Endothelial cell of umbilical vein (primary cell): ENCODE measurements at regions not wholly inside any gene's neighbourhood (a gene's known extent, or its start where the extent isn't known, plus 50 kb on each side); places are given as distances from the start of the nearest gene placed in this dataset.

ENCODE experiments used
- BruUV-seq: library from RNA; stranded (reverse); fragments of 400-500 nt; replicated peaks from 2 replicates; lab custom pipeline; 2021; lab: Mats Ljungman, UMichigan
- CTCF ChIA-PET: fragments of 300-600, 350-600 bp; sonication (Branson Sonifier 250); formaldehyde crosslinking; loops from one replicate; lab custom pipeline; 2021; ENCODE audit warnings: antibody characterized with exemption, inconsistent platforms; lab: Charles Lee
- POLR2A ChIA-PET: fragments of 300-600, 350-600 bp; sonication (Branson Sonifier 250); formaldehyde crosslinking; loops from one replicate; lab custom pipeline; 2021; ENCODE audit warnings: antibody characterized with exemption, inconsistent platforms; lab: Charles Lee
- DNase-seq: peaks from one replicate; pipeline ENCODE4 v3.0.0-alpha.2; 2011; ENCODE audit warnings: low read depth, low spot score
- FAIRE-seq: peaks from 2 replicates; lab custom pipeline; 2011; peaks lifted over from hg19 to GRCh38; lab: Jason Lieb, UNC
- H2AFZ ChIP-seq: 2 replicates; pipeline ENCODE4 v1.6.0; 2012; ENCODE audit warnings: low read depth, low read length, control low read depth, inconsistent platforms
- H3K27ac ChIP-seq: 2 replicates; pipeline ENCODE4 v1.5.1; 2011; ENCODE audit warnings: low read depth, mild to moderate bottlenecking, control low read depth, low read length, moderate library complexity; ENCODE audit not compliant: insufficient read depth
- H3K27me3 ChIP-seq, 2 experiments: 2 replicates each; pipeline versions ENCODE4 v1.6.0 to v1.6.1; 2011; ENCODE audit warnings: low read length in 2 of 2, mixed read lengths in 1 of 2; ENCODE audit not compliant: control insufficient read depth in 2 of 2, insufficient read depth in 2 of 2
- H3K36me3 ChIP-seq, 2 experiments: 2 replicates in 1 of 2; 3 replicates in 1 of 2; pipeline ENCODE4 v1.5.1; 2011; ENCODE audit warnings: low read length in 2 of 2, mild to moderate bottlenecking in 1 of 2, moderate library complexity in 1 of 2; ENCODE audit not compliant: control insufficient read depth in 2 of 2, insufficient read depth in 2 of 2; ENCODE audit errors: extremely low read depth in 1 of 2
- H3K4me1 ChIP-seq: 3 replicates; pipeline ENCODE4 v1.5.1; 2011; ENCODE audit warnings: mild to moderate bottlenecking, low read length; ENCODE audit not compliant: control insufficient read depth, insufficient read depth; ENCODE audit errors: extremely low read depth
- H3K4me2 ChIP-seq: 2 replicates; pipeline ENCODE4 v1.6.1; 2011; ENCODE audit warnings: low read length, control low read depth, mixed read lengths; ENCODE audit not compliant: insufficient read depth
- H3K4me3 ChIP-seq, 3 experiments: fragments of 200-600 bp in 1 of 3; sonication (generic), shearing (Covaris generic) in 1 of 3; replicated peaks in 1 of 3; 2 replicates each; pipeline ENCODE4 v1.5.1; 2011 to 2016; ENCODE audit warnings: control low read depth in 3 of 3, low read length in 3 of 3, mild to moderate bottlenecking in 2 of 3, inconsistent platforms in 1 of 3, low read depth in 1 of 3, moderate library complexity in 1 of 3; ENCODE audit not compliant: insufficient read depth in 1 of 3
- H3K79me2 ChIP-seq: 2 replicates; pipeline ENCODE4 v1.6.0; 2012; ENCODE audit warnings: low read length, inconsistent platforms; ENCODE audit not compliant: control insufficient read depth, insufficient read depth
- H3K9ac ChIP-seq: replicated peaks from 2 replicates; pipeline ENCODE3; 2011; ENCODE audit warnings: low read length, control low read depth; ENCODE audit not compliant: insufficient read depth; ENCODE audit errors: extremely low read depth
- H3K9me1 ChIP-seq: replicated peaks from 3 replicates; pipeline ENCODE4 v1.6.0; 2011; ENCODE audit warnings: mild to moderate bottlenecking, low read length; ENCODE audit not compliant: control insufficient read depth, insufficient read depth; ENCODE audit errors: extremely low read depth
- H3K9me3 ChIP-seq: replicated peaks from 2 replicates; pipeline ENCODE4 v1.5.1; 2012; ENCODE audit warnings: low read length, inconsistent platforms; ENCODE audit not compliant: control insufficient read depth, insufficient read depth
- H4K20me1 ChIP-seq: replicated peaks from 2 replicates; pipeline ENCODE3; 2011; ENCODE audit warnings: mild to moderate bottlenecking, low read length; ENCODE audit not compliant: control insufficient read depth, insufficient read depth; ENCODE audit errors: extremely low read depth
- CTCF ChIP-seq, 2 donors: IDR thresholded peaks; 1 replicate in 1 of 2; 2 replicates in 1 of 2; pipeline ENCODE4 v1.5.1; 2011; ENCODE audit warnings: low read length in 2 of 2, mild to moderate bottlenecking in 2 of 2, moderate library complexity in 2 of 2, control low read depth in 1 of 2, inconsistent platforms in 1 of 2, low read depth in 1 of 2; ENCODE audit not compliant: insufficient read depth in 1 of 2; ENCODE audit errors: extremely low read depth in 1 of 2
- EZH2 ChIP-seq: IDR thresholded peaks from 2 replicates; pipeline ENCODE4 v1.6.1; 2012; ENCODE audit warnings: borderline replicate concordance, low read depth, mild to moderate bottlenecking, moderate library complexity, low read length, inconsistent platforms; ENCODE audit not compliant: severe bottlenecking
- FOS ChIP-seq: IDR thresholded peaks from 2 replicates; pipeline ENCODE4 v1.6.1; 2011; ENCODE audit warnings: mild to moderate bottlenecking, low read length, moderate library complexity, borderline replicate concordance; ENCODE audit not compliant: insufficient read depth
- GATA2 ChIP-seq: IDR thresholded peaks from 2 replicates; pipeline ENCODE4 v1.7.0; 2011; ENCODE audit warnings: low read depth, mild to moderate bottlenecking, moderate library complexity, mixed read lengths, low read length; ENCODE audit not compliant: insufficient read length, insufficient read depth
- JUN ChIP-seq: IDR thresholded peaks from 2 replicates; pipeline ENCODE4 v1.6.1; 2011; ENCODE audit warnings: borderline replicate concordance, low read depth; ENCODE audit not compliant: insufficient read length, insufficient read depth
- MAX ChIP-seq: IDR thresholded peaks from 2 replicates; pipeline ENCODE4 v1.6.1; 2011; ENCODE audit not compliant: insufficient read depth, insufficient read length
- MYC ChIP-seq: IDR thresholded peaks from one replicate; pipeline ENCODE4 v1.6.1; 2011; ENCODE audit warnings: mild to moderate bottlenecking, low read depth, low read length
- POLR2A ChIP-seq: IDR thresholded peaks from 2 replicates; pipeline ENCODE4 v1.6.1; 2012; ENCODE audit warnings: low read depth, mild to moderate bottlenecking, control low read depth, low read length
- POLR2AphosphoS5 ChIP-seq: IDR thresholded peaks from 2 replicates; pipeline ENCODE4 v1.6.1; 2012; ENCODE audit warnings: low read depth, mild to moderate bottlenecking, control low read depth, low read length, moderate library complexity; ENCODE audit not compliant: insufficient read depth
- dilution Hi-C: fragments of 300-500 bp; cut with MboI; formaldehyde crosslinking; loops from one replicate; pipeline ENCODE4 v1.15.0; 2019; ENCODE audit warnings: low sequenced_read_pairs; ENCODE audit not compliant: extremely low pct_ligation_motif_present
- intact Hi-C: fragments of 100-400 bp; cut with micrococcal nuclease; formaldehyde crosslinking; loops from one replicate; pipeline ENCODE4 v1.10.0; 2022

- no peaks in the 10 kb centered on the region for H3K9me3 ChIP-seq
- no peak overlapping the region for H3K4me3 ChIP-seq
- H3K9me1 ChIP-seq = no peaks in the 10 kb centered on the region
- intact Hi-C loops = no loop called here
- no peak overlapping the region for H3K27ac ChIP-seq
- DNase-seq = peak; percentile 37
- no peaks in the 10 kb centered on the region for H3K79me2 ChIP-seq
- no peaks in the 10 kb centered on the region for H3K27me3 ChIP-seq
- ChIA-PET CTCF (no interaction called here), POLR2A (no interaction called here)
- H2AFZ ChIP-seq = no peak overlapping the region
- H3K9ac ChIP-seq = no peak overlapping the region
- H3K4me1 ChIP-seq = no peaks in the 10 kb centered on the region
- no peaks in the 10 kb centered on the region for H3K36me3 ChIP-seq
- dilution Hi-C loops = no loop called here
- BruUV-seq = no TSS peak
- H3K4me2 ChIP-seq = no peak overlapping the region
- TF ChIP-seq FOS (no peak), MAX (no peak), CTCF (IDR thresholded peaks at IDR 0.05; ENCODE audit: extremely low read depth in 1 of 2, insufficient read depth in 1 of 2, low read depth in 1 of 2, low read length in 2 of 2) (no peak), GATA2 (no peak), MYC (no peak), JUN (no peak), POLR2AphosphoS5 (no peak), EZH2 (no peak), POLR2A (no peak)
- H4K20me1 ChIP-seq = no peaks in the 10 kb centered on the region
- peak; percentile 56 for FAIRE-seq
These were observed 622.7 kb downstream of the CD109 start for GRCh38 chr6:74318738-74319137.
